Neural progenitor cell (in vitro differentiated cells): ENCODE measurements at regions not wholly inside any gene's neighbourhood (a gene's known extent, or its start where the extent isn't known, plus 50 kb on each side); places are given as distances from the start of the nearest gene placed in this dataset.
"Not testable (repeated sequence)": the region's sequence is repeated elsewhere in the genome, so short reads cannot be mapped to it uniquely, and the experiment has no call there.

ENCODE experiments used
- EZH2 ChIP-seq: fragments of 200-600 bp; sonication (generic); IDR thresholded peaks from 2 replicates; pipeline ENCODE4 v1.6.1; 2017; ENCODE audit warnings: antibody characterized with exemption, mild to moderate bottlenecking, moderate library complexity
- TF ChIP-seq, protein P1 (sequence below): fragments of 200-600 bp; sonication (generic); IDR thresholded peaks from 2 replicates; pipeline ENCODE4 v1.5.1; 2017; ENCODE audit warnings: antibody characterized with exemption, mild to moderate bottlenecking

DNA sequence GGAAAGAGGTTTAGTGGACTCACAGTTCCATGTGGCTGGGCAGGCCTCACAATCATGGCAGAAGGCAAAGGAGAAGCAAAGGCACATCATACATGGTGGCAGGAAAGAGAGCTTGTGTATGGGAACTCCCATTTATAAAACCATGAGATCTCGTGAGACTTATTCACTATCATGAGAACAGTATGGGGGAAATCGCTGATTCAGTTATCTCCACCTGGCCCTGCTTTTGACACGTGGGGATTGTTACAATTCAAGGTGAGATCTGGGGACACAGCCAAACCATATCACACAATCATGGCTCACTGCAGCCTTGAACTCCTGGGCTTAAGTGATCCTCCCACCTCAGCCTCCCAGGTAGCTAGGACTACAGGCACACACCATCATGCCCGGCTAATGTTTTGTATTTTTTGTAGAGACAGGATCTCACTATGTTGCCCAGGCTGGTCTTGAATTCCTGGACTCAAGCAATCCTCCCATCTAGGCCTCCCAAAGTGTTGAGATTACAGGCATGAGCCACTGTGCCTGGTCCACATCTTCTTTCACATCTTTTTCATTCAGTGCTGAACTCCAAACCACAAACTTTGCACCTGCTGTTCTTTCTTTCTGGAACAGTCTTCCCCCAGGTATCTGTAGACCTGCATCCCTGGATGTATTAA, 194.2 kb downstream of the ZFP64 start:
- TF ChIP-seq, protein P1, sequence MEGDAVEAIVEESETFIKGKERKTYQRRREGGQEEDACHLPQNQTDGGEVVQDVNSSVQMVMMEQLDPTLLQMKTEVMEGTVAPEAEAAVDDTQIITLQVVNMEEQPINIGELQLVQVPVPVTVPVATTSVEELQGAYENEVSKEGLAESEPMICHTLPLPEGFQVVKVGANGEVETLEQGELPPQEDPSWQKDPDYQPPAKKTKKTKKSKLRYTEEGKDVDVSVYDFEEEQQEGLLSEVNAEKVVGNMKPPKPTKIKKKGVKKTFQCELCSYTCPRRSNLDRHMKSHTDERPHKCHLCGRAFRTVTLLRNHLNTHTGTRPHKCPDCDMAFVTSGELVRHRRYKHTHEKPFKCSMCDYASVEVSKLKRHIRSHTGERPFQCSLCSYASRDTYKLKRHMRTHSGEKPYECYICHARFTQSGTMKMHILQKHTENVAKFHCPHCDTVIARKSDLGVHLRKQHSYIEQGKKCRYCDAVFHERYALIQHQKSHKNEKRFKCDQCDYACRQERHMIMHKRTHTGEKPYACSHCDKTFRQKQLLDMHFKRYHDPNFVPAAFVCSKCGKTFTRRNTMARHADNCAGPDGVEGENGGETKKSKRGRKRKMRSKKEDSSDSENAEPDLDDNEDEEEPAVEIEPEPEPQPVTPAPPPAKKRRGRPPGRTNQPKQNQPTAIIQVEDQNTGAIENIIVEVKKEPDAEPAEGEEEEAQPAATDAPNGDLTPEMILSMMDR: not testable (repeated sequence)
- not testable (repeated sequence) for TF ChIP-seq EZH2
